HG03378 (cell line): ENCODE measurements at regions not wholly inside any gene's neighbourhood (a gene's known extent, or its start where the extent isn't known, plus 50 kb on each side); places are given as distances from the start of the nearest gene placed in this dataset.

Source experiments
- ATAC-seq: cut with Tn5 transposase; IDR thresholded peaks from one replicate; pipeline ENCODE4 v1.9.1; 2021; ENCODE audit warnings: mild to moderate bottlenecking, moderate library complexity; ENCODE audit not compliant: unreplicated experiment

GRCh38 chr20:48066851-48067250, 281.6 kb upstream of the SULF2 start:
- no peak for ATAC-seq

- no peak for ATAC-seq
Observed at GRCh38 chr20:48066246-48066645, 281.0 kb upstream of the SULF2 start.

- no peak for ATAC-seq
Observed at GRCh38 chr20:48065833-48066232, 280.6 kb upstream of the SULF2 start.

- no peak for ATAC-seq
Observed at GRCh38 chr20:48064929-48065328, 279.6 kb upstream of the SULF2 start.

GRCh38 chr20:48060841-48061720, 275.8 kb upstream of the SULF2 start:
- ATAC-seq = no peak

- no peak for ATAC-seq
Observed at GRCh38 chr20:48058611-48059559, 273.6 kb upstream of the SULF2 start.

GRCh38 chr20:48057739-48058138, 272.5 kb upstream of the SULF2 start:
- no peak for ATAC-seq

GRCh38 chr20:48057251-48057650, 272.0 kb upstream of the SULF2 start:
- no peak for ATAC-seq

GRCh38 chr20:48056218-48056617, 270.9 kb upstream of the SULF2 start:
- ATAC-seq = no peak

- no peak for ATAC-seq
Observed at GRCh38 chr20:48054051-48054450, 268.8 kb upstream of the SULF2 start.

- ATAC-seq = no peak
Observed at GRCh38 chr20:48052475-48052835, 267.2 kb upstream of the SULF2 start.

- no peak for ATAC-seq
Observed at GRCh38 chr20:48051794-48052474, 266.7 kb upstream of the SULF2 start.

GRCh38 chr20:48049641-48050040, 264.4 kb upstream of the SULF2 start:
- no peak for ATAC-seq

GRCh38 chr20:48049171-48049570, 263.9 kb upstream of the SULF2 start:
- no peak for ATAC-seq

GRCh38 chr20:48047447-48047846, 262.2 kb upstream of the SULF2 start:
- ATAC-seq = no peak

- no peak for ATAC-seq
Observed at GRCh38 chr20:48042628-48043027, 257.3 kb upstream of the SULF2 start.

- no peak for ATAC-seq
Observed at GRCh38 chr20:48041078-48041780, 255.9 kb upstream of the SULF2 start.

- no peak for ATAC-seq
Observed at GRCh38 chr20:48040491-48040890, 255.2 kb upstream of the SULF2 start.

GRCh38 chr20:48040051-48040450, 254.8 kb upstream of the SULF2 start:
- ATAC-seq = no peak

GRCh38 chr20:48039514-48039913, 254.2 kb upstream of the SULF2 start:
- no peak for ATAC-seq

- ATAC-seq = no peak
Observed at GRCh38 chr20:48038713-48039112, 253.4 kb upstream of the SULF2 start.
